GM23338 (cell line): ENCODE measurements at regions not wholly inside any gene's neighbourhood (a gene's known extent, or its start where the extent isn't known, plus 50 kb on each side); places are given as distances from the start of the nearest gene placed in this dataset.

Source experiments
- CREB1 ChIP-seq: fragments of 250-450 bp; sonication (Bioruptor Pico); IDR thresholded peaks from 2 replicates; pipeline ENCODE4 v1.5.0; 2020; ENCODE audit warnings: low read depth, mild to moderate bottlenecking, moderate library complexity
- ETS1 ChIP-seq: IDR thresholded peaks from 2 replicates; pipeline ENCODE4 v1.6.1; 2016; ENCODE audit warnings: antibody characterized with exemption
- EZH2 ChIP-seq: fragments of 200-600 bp; sonication (generic); IDR thresholded peaks from one replicate; pipeline ENCODE4 v1.8.0; 2017; ENCODE audit warnings: antibody characterized with exemption, mild to moderate bottlenecking, low read depth; ENCODE audit not compliant: unreplicated experiment
- EZH2phosphoT487 ChIP-seq: fragments of 200-600 bp; sonication (generic); IDR thresholded peaks from one replicate; pipeline ENCODE4 v1.8.1; 2018; ENCODE audit warnings: antibody characterized with exemption; ENCODE audit not compliant: unreplicated experiment
- JUNB ChIP-seq: IDR thresholded peaks from one replicate; pipeline ENCODE4 v1.6.1; 2016; ENCODE audit warnings: antibody characterized with exemption; ENCODE audit not compliant: unreplicated experiment
- NANOG ChIP-seq: IDR thresholded peaks from 2 replicates; pipeline ENCODE4 v1.6.1; 2016; ENCODE audit warnings: antibody characterized with exemption, borderline replicate concordance
- POLR2AphosphoS5 ChIP-seq: IDR thresholded peaks from 2 replicates; pipeline ENCODE4 v1.6.1; 2016; ENCODE audit warnings: antibody characterized with exemption, low read depth
- STAT1 ChIP-seq: IDR thresholded peaks from one replicate; pipeline ENCODE4 v1.6.1; 2016; ENCODE audit warnings: antibody characterized with exemption; ENCODE audit not compliant: unreplicated experiment
- ZNF114 ChIP-seq: fragments of 250-450 bp; sonication (Bioruptor Pico); IDR thresholded peaks from 2 replicates; pipeline ENCODE4 v1.5.0; 2020; ENCODE audit warnings: mild to moderate bottlenecking, moderate library complexity
- ZNF331 ChIP-seq: fragments of 250-450 bp; sonication (Bioruptor Pico); IDR thresholded peaks from 2 replicates; pipeline ENCODE4 v1.5.0; 2020; ENCODE audit warnings: low read depth, mild to moderate bottlenecking, moderate library complexity
- TF ChIP-seq, protein P1 (sequence below), 2 experiments: fragments of 200-600 bp in 1 of 2; sonication (generic) in 1 of 2; conservative IDR thresholded peaks; 2 replicates each; pipeline versions ENCODE4 v1.5.1 to v1.6.1; 2016 to 2017; ENCODE audit warnings: antibody characterized with exemption in 2 of 2, low read depth in 2 of 2, mild to moderate bottlenecking in 2 of 2, moderate library complexity in 1 of 2
- TF ChIP-seq, protein P2 (sequence below): IDR thresholded peaks from one replicate; pipeline ENCODE4 v1.6.1; 2018; ENCODE audit warnings: antibody characterized with exemption; ENCODE audit not compliant: unreplicated experiment
- TF ChIP-seq, protein P3 (sequence below): fragments of 250-450 bp; sonication (Bioruptor Pico); IDR thresholded peaks from 2 replicates; pipeline ENCODE4 v1.5.0; 2020; ENCODE audit warnings: mild to moderate bottlenecking, moderate library complexity

GRCh38 chrX:42135583-42136228 is 212.4 kb upstream of the CASK start:
- TF ChIP-seq, protein P1, sequence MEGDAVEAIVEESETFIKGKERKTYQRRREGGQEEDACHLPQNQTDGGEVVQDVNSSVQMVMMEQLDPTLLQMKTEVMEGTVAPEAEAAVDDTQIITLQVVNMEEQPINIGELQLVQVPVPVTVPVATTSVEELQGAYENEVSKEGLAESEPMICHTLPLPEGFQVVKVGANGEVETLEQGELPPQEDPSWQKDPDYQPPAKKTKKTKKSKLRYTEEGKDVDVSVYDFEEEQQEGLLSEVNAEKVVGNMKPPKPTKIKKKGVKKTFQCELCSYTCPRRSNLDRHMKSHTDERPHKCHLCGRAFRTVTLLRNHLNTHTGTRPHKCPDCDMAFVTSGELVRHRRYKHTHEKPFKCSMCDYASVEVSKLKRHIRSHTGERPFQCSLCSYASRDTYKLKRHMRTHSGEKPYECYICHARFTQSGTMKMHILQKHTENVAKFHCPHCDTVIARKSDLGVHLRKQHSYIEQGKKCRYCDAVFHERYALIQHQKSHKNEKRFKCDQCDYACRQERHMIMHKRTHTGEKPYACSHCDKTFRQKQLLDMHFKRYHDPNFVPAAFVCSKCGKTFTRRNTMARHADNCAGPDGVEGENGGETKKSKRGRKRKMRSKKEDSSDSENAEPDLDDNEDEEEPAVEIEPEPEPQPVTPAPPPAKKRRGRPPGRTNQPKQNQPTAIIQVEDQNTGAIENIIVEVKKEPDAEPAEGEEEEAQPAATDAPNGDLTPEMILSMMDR (conservative IDR thresholded peaks at IDR 0.05; ENCODE audit: low read depth in 2 of 2), result no peak
- TF ChIP-seq, protein P2, sequence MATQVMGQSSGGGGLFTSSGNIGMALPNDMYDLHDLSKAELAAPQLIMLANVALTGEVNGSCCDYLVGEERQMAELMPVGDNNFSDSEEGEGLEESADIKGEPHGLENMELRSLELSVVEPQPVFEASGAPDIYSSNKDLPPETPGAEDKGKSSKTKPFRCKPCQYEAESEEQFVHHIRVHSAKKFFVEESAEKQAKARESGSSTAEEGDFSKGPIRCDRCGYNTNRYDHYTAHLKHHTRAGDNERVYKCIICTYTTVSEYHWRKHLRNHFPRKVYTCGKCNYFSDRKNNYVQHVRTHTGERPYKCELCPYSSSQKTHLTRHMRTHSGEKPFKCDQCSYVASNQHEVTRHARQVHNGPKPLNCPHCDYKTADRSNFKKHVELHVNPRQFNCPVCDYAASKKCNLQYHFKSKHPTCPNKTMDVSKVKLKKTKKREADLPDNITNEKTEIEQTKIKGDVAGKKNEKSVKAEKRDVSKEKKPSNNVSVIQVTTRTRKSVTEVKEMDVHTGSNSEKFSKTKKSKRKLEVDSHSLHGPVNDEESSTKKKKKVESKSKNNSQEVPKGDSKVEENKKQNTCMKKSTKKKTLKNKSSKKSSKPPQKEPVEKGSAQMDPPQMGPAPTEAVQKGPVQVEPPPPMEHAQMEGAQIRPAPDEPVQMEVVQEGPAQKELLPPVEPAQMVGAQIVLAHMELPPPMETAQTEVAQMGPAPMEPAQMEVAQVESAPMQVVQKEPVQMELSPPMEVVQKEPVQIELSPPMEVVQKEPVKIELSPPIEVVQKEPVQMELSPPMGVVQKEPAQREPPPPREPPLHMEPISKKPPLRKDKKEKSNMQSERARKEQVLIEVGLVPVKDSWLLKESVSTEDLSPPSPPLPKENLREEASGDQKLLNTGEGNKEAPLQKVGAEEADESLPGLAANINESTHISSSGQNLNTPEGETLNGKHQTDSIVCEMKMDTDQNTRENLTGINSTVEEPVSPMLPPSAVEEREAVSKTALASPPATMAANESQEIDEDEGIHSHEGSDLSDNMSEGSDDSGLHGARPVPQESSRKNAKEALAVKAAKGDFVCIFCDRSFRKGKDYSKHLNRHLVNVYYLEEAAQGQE, result no peak
- no peak for TF ChIP-seq EZH2
- TF ChIP-seq POLR2AphosphoS5, result no peak
- no peak for TF ChIP-seq JUNB
- TF ChIP-seq CREB1, result no peak
- no peak for TF ChIP-seq STAT1
- TF ChIP-seq ZNF331 (CRISPR knock-in tag), result no peak
- TF ChIP-seq EZH2phosphoT487, result no peak
- no peak for TF ChIP-seq NANOG
- TF ChIP-seq ETS1, result no peak
- TF ChIP-seq ZNF114 (CRISPR knock-in tag), result no peak
- TF ChIP-seq, protein P3, sequence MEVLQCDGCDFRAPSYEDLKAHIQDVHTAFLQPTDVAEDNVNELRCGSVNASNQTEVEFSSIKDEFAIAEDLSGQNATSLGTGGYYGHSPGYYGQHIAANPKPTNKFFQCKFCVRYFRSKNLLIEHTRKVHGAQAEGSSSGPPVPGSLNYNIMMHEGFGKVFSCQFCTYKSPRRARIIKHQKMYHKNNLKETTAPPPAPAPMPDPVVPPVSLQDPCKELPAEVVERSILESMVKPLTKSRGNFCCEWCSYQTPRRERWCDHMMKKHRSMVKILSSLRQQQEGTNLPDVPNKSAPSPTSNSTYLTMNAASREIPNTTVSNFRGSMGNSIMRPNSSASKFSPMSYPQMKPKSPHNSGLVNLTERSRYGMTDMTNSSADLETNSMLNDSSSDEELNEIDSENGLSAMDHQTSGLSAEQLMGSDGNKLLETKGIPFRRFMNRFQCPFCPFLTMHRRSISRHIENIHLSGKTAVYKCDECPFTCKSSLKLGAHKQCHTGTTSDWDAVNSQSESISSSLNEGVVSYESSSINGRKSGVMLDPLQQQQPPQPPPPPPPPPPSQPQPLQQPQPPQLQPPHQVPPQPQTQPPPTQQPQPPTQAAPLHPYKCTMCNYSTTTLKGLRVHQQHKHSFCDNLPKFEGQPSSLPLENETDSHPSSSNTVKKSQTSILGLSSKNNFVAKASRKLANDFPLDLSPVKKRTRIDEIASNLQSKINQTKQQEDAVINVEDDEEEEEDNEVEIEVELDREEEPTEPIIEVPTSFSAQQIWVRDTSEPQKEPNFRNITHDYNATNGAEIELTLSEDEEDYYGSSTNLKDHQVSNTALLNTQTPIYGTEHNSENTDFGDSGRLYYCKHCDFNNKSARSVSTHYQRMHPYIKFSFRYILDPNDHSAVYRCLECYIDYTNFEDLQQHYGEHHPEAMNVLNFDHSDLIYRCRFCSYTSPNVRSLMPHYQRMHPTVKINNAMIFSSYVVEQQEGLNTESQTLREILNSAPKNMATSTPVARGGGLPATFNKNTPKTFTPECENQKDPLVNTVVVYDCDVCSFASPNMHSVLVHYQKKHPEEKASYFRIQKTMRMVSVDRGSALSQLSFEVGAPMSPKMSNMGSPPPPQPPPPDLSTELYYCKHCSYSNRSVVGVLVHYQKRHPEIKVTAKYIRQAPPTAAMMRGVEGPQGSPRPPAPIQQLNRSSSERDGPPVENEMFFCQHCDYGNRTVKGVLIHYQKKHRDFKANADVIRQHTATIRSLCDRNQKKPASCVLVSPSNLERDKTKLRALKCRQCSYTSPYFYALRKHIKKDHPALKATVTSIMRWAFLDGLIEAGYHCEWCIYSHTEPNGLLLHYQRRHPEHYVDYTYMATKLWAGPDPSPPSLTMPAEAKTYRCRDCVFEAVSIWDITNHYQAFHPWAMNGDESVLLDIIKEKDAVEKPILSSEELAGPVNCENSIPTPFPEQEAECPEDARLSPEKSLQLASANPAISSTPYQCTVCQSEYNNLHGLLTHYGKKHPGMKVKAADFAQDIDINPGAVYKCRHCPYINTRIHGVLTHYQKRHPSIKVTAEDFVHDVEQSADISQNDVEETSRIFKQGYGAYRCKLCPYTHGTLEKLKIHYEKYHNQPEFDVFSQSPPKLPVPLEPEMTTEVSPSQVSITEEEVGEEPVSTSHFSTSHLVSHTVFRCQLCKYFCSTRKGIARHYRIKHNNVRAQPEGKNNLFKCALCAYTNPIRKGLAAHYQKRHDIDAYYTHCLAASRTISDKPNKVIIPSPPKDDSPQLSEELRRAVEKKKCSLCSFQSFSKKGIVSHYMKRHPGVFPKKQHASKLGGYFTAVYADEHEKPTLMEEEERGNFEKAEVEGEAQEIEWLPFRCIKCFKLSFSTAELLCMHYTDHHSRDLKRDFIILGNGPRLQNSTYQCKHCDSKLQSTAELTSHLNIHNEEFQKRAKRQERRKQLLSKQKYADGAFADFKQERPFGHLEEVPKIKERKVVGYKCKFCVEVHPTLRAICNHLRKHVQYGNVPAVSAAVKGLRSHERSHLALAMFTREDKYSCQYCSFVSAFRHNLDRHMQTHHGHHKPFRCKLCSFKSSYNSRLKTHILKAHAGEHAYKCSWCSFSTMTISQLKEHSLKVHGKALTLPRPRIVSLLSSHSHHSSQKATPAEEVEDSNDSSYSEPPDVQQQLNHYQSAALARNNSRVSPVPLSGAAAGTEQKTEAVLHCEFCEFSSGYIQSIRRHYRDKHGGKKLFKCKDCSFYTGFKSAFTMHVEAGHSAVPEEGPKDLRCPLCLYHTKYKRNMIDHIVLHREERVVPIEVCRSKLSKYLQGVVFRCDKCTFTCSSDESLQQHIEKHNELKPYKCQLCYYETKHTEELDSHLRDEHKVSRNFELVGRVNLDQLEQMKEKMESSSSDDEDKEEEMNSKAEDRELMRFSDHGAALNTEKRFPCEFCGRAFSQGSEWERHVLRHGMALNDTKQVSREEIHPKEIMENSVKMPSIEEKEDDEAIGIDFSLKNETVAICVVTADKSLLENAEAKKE, result no peak
